Erythroblast (primary cell): ENCODE measurements at regions not wholly inside any gene's neighbourhood (a gene's known extent, or its start where the extent isn't known, plus 50 kb on each side); places are given as distances from the start of the nearest gene placed in this dataset.

ENCODE experiments used
- DNase-seq, 2 experiments: peaks; one replicate each; lab custom pipeline; 2025; lab: John Stamatoyannopoulos, UW
- GATA1 ChIP-seq: IDR thresholded peaks from 2 replicates; pipeline ENCODE4 v1.6.1; 2011; ENCODE audit warnings: low read depth, mild to moderate bottlenecking, control low read depth, low read length, moderate library complexity
- POLR2A ChIP-seq: IDR thresholded peaks from 2 replicates; pipeline ENCODE4 v1.6.1; 2011; ENCODE audit warnings: mild to moderate bottlenecking, low read length

GRCh38 chr5:88545338-88545737 lies 276.7 kb upstream of the TMEM161B start:
- DNase-seq, result no peak
- TF ChIP-seq POLR2A, result no peak
- TF ChIP-seq GATA1, result no peak

- no peak for DNase-seq
- no peak for TF ChIP-seq POLR2A
- TF ChIP-seq GATA1, result no peak
Measured at GRCh38 chr5:88544671-88545070, 276.0 kb upstream of the TMEM161B start.

- no peak for DNase-seq
Measured at GRCh38 chr5:88544136-88544645, 275.5 kb upstream of the TMEM161B start.

GRCh38 chr5:88542786-88543185 lies 274.1 kb upstream of the TMEM161B start:
- no peak for TF ChIP-seq POLR2A
- TF ChIP-seq GATA1, result no peak
- DNase-seq, result no peak

More at GRCh38 chr5:88544136-88544645, 275.5 kb upstream of the TMEM161B start:
- TF ChIP-seq GATA1, result no peak
- TF ChIP-seq POLR2A, result no peak

- TF ChIP-seq POLR2A (no peak), GATA1 (no peak)
- DNase-seq, result no peak
Measured at GRCh38 chr5:88540471-88541115, 271.9 kb upstream of the TMEM161B start.

- TF ChIP-seq POLR2A, result no peak
- DNase-seq, result no peak
Measured at GRCh38 chr5:88539693-88540365, 271.2 kb upstream of the TMEM161B start.

GRCh38 chr5:88539026-88539425 lies 270.4 kb upstream of the TMEM161B start:
- DNase-seq, result no peak
- TF ChIP-seq POLR2A (no peak), GATA1 (no peak)

- no peak for DNase-seq
- TF ChIP-seq POLR2A, result no peak
- no peak for TF ChIP-seq GATA1
Measured at GRCh38 chr5:88536146-88536545, 267.5 kb upstream of the TMEM161B start.

GRCh38 chr5:88524941-88525340 lies 256.3 kb upstream of the TMEM161B start:
- TF ChIP-seq POLR2A, result no peak
- TF ChIP-seq GATA1, result no peak
- DNase-seq, result no peak

- TF ChIP-seq POLR2A (no peak), GATA1 (no peak)
- no peak for DNase-seq
Measured at GRCh38 chr5:88519066-88519465, 250.4 kb upstream of the TMEM161B start.

GRCh38 chr5:88518131-88519016 lies 249.7 kb upstream of the TMEM161B start:
- TF ChIP-seq POLR2A (no peak), GATA1 (no peak)
- DNase-seq, result no peak

- TF ChIP-seq GATA1, result no peak
- TF ChIP-seq POLR2A, result no peak
Measured at GRCh38 chr5:88515881-88516819, 247.5 kb upstream of the TMEM161B start.

GRCh38 chr5:88515068-88515467 lies 246.4 kb upstream of the TMEM161B start:
- TF ChIP-seq POLR2A, result no peak
- no peak for TF ChIP-seq GATA1
- no peak for DNase-seq

More at GRCh38 chr5:88515881-88516819, 247.5 kb upstream of the TMEM161B start:
- no peak for DNase-seq
